ENCODE measurements at regions not wholly inside any gene's neighbourhood (a gene's known extent, or its start where the extent isn't known, plus 50 kb on each side); places are given as distances from the start of the nearest gene placed in this dataset.

DNA sequence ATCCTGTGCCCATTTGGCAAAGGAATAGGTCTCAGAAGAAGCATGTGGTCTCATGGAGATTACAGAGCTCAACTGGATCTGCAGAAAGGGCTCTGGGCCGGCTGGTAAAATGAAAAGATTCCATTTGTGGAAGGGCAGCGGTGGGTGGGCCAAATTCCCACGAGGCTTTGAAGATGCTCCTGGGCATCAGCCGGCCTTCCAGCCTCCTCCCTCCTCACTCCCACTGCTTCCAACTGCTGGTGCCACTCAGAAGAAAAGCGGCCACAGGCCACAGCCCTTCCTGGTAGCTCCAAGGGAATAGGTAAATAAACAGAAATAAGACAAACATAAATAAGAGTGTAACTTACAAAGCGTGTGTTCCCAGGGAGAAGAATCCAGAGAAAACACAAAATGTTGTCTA lies 136.3 kb upstream of the SLC44A3 start:
- H3K9me3 ChIP-seq (ENCODE audit: control insufficient read depth, low read length), result no peaks in the 10 kb centered on the region
- H3K9ac ChIP-seq (ENCODE audit: low read length), result no peak overlapping the region
- H3K4me1 ChIP-seq (ENCODE audit: control insufficient read depth, insufficient read depth, low read length), result peaks cover 41% of the 10 kb centered on the region
- H3K4me3 ChIP-seq (ENCODE audit: low read length), result no peak overlapping the region
- no peak for DNase-seq (ENCODE audit: low read depth)
- H3K27me3 ChIP-seq (replicated peaks; ENCODE audit: control insufficient read depth, insufficient read depth, low read length), result no peaks in the 10 kb centered on the region
- H3K36me3 ChIP-seq (ENCODE audit: control insufficient read depth, insufficient read depth, low read length, severe bottlenecking), result no peaks in the 10 kb centered on the region

DNA sequence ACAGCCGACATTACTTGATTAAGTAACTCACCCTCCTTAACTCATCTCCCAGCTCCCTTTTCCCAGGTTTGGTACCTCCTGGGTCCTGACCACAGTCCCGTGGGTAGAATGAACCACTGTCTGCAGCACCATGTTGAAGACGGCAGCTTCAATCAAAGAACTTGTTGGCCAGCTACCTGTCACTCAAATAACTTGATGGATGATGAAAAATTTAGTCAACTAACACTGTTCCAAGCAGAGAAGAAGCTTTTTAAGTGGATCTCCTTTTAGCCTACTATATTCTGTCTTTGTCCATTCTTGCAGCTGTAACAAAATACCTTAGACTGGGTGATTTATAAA lies 138.4 kb upstream of the F3 start:
- Histone ChIP-seq H3K4me3 (ENCODE audit: low read length) (peak overlapping the region; percentile 16), H3K27me3 (replicated peaks; ENCODE audit: control insufficient read depth, insufficient read depth, low read length) (no peaks in the 10 kb centered on the region), H3K36me3 (ENCODE audit: control insufficient read depth, insufficient read depth, low read length, severe bottlenecking) (no peaks in the 10 kb centered on the region), H3K4me1 (ENCODE audit: control insufficient read depth, insufficient read depth, low read length) (peaks cover 31% of the 10 kb centered on the region), H3K9me3 (ENCODE audit: control insufficient read depth, low read length) (no peaks in the 10 kb centered on the region), H3K9ac (ENCODE audit: low read length) (peak overlapping the region; percentile 47)
- DNase-seq (ENCODE audit: low read depth), result no peak

DNA sequence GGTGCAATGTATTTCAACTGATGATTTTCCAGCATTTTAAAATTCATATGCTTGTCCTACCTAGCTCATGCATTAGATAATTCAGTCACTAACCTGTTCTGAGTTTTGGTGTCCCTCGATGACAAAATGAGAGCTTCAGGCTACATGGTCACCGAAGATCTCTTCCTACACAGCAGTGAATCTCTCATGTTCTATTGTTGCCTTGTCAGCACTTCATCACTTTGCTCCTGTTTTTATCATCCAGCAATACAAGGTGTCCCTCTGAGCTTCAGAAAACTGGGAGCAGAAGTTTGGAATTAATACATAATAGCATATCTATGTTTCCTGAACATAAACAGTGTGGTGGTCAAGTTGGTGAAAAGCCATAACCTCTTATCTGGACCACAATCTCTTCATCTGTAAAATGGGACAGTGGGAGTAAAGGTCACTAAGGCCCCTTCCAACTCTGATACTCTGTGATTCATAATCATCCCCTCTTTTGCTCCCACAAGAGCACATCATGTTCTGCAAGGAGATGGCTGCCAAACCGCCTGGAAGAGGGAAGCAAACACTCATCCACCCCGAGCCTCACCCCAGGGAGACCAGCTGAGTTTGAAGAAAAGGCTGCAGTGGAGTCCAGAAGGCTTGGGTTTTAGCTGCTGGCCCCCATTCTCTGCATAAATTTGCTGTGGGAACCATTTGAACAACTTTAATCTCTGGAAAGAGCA lies 137.9 kb upstream of the F3 start:
- DNase-seq (ENCODE audit: low read depth), result no peak
- peaks cover 31% of the 10 kb centered on the region for H3K4me1 ChIP-seq (ENCODE audit: control insufficient read depth, insufficient read depth, low read length)
- peak overlapping the region; percentile 16 for H3K4me3 ChIP-seq (ENCODE audit: low read length)
- H3K9me3 ChIP-seq (ENCODE audit: control insufficient read depth, low read length), result no peaks in the 10 kb centered on the region
- H3K27me3 ChIP-seq (replicated peaks; ENCODE audit: control insufficient read depth, insufficient read depth, low read length), result no peaks in the 10 kb centered on the region
- H3K36me3 ChIP-seq (ENCODE audit: control insufficient read depth, insufficient read depth, low read length, severe bottlenecking), result no peaks in the 10 kb centered on the region
- H3K9ac ChIP-seq (ENCODE audit: low read length), result peak overlapping the region; percentile 47

DNA sequence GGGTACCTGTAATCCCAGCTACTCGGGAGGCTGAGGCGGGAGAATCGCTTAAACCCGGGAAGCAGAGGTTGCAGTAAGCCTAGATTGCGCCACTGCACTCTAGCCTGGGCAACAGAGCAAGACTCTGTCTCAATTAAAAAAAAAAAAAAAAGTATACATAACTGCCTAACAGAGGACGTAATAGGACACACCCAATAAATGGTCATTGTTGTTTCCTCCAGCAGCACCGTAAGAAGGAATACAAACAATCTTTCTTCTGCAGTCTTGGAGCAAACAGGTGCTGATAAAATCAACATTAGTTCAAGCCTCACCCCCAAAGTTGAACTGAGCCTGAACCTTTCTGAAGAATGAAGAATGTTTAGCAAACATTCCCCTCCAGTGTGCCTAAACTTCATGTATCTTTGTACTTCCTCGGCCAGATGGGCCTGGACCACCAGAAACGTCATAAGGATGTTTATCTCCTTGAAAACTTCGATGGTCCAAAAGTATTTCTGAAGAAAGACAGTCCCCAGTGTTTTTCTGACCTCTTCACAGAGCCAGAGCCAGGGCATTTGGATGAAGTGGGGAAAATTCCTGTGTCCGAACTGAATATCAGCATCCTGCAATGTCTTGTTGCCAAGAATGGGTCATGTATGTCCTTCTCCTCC lies 136.8 kb upstream of the F3 start:
- no peaks in the 10 kb centered on the region for H3K27me3 ChIP-seq (replicated peaks; ENCODE audit: control insufficient read depth, insufficient read depth, low read length)
- no peak overlapping the region for H3K4me3 ChIP-seq (ENCODE audit: low read length)
- no peak for DNase-seq (ENCODE audit: low read depth)
- H3K9ac ChIP-seq (ENCODE audit: low read length), result no peak overlapping the region
- no peaks in the 10 kb centered on the region for H3K9me3 ChIP-seq (ENCODE audit: control insufficient read depth, low read length)
- peaks cover 31% of the 10 kb centered on the region for H3K4me1 ChIP-seq (ENCODE audit: control insufficient read depth, insufficient read depth, low read length)
- no peaks in the 10 kb centered on the region for H3K36me3 ChIP-seq (ENCODE audit: control insufficient read depth, insufficient read depth, low read length, severe bottlenecking)

DNA sequence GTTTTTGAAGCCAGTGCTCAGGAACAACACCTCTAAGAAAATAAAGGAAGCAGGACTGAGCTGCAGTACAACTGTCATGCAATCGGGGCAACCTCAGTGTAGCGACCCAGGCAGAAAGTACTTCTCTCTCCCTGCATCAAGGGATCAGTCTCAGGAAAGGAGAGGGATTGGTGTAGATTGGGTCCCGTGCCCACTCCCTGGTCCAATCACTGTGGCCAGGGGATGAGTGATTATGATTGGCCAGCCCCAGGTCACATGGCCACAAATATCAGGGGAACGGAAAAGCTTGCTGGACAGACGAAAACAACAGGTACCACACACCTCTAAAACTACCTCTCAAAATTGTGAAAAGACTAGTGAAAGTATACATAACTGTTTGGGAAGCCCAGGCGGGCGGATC lies 136.2 kb upstream of the F3 start:
- H3K36me3 ChIP-seq (ENCODE audit: control insufficient read depth, insufficient read depth, low read length, severe bottlenecking), result no peaks in the 10 kb centered on the region
- no peaks in the 10 kb centered on the region for H3K9me3 ChIP-seq (ENCODE audit: control insufficient read depth, low read length)
- no peaks in the 10 kb centered on the region for H3K27me3 ChIP-seq (replicated peaks; ENCODE audit: control insufficient read depth, insufficient read depth, low read length)
- H3K4me3 ChIP-seq (ENCODE audit: low read length), result no peak overlapping the region
- H3K4me1 ChIP-seq (ENCODE audit: control insufficient read depth, insufficient read depth, low read length), result peaks cover 28% of the 10 kb centered on the region
- DNase-seq (ENCODE audit: low read depth), result no peak
- no peak overlapping the region for H3K9ac ChIP-seq (ENCODE audit: low read length)

DNA sequence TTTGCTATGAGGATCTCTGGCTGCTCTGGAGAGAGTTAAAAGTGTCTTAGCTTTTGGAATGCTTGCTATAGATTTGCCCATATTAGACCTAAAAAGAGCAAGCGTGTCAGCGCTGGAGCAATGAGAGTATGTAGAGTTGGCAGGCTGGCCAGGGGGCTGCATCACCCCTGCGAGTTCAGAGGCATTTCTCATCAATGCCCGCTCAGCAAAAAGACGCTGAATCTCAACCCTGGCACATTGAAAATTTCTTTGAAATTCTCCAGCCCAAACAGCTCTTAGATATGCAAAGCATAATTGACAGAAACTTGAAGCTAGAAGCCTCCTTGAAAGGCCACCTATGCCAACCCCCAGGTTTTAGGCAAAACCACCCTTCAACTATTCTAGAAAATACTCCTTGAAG lies 135.5 kb upstream of the F3 start:
- no peaks in the 10 kb centered on the region for H3K9me3 ChIP-seq (ENCODE audit: control insufficient read depth, low read length)
- H3K27me3 ChIP-seq (replicated peaks; ENCODE audit: control insufficient read depth, insufficient read depth, low read length), result no peaks in the 10 kb centered on the region
- DNase-seq (ENCODE audit: low read depth), result no peak
- peaks cover 25% of the 10 kb centered on the region for H3K4me1 ChIP-seq (ENCODE audit: control insufficient read depth, insufficient read depth, low read length)
- H3K4me3 ChIP-seq (ENCODE audit: low read length), result no peak overlapping the region
- no peak overlapping the region for H3K9ac ChIP-seq (ENCODE audit: low read length)
- H3K36me3 ChIP-seq (ENCODE audit: control insufficient read depth, insufficient read depth, low read length, severe bottlenecking), result no peaks in the 10 kb centered on the region

DNA sequence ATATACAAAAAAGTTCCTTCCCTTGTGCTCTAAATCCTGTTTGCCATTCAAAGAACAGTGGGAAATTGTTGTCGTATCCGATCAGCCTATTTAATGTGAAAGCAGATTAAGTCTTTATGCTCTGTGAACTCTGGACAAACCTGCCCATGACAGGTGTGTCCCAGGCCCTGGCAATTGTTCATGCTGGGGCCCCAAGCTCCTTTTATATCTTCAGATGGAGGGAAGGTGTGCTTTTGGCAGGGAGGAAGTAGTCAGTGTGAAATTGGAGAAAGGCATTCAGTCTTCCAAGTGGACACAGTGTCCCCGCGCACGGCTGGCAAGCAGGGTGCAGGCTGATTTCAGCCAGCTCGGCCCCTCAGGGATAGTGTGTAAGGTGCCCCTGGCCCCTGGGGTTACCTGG lies 135.1 kb upstream of the F3 start:
- Histone ChIP-seq H3K9ac (ENCODE audit: low read length) (no peak overlapping the region), H3K4me3 (ENCODE audit: low read length) (no peak overlapping the region), H3K36me3 (ENCODE audit: control insufficient read depth, insufficient read depth, low read length, severe bottlenecking) (no peaks in the 10 kb centered on the region), H3K9me3 (ENCODE audit: control insufficient read depth, low read length) (no peaks in the 10 kb centered on the region), H3K27me3 (replicated peaks; ENCODE audit: control insufficient read depth, insufficient read depth, low read length) (no peaks in the 10 kb centered on the region), H3K4me1 (ENCODE audit: control insufficient read depth, insufficient read depth, low read length) (peaks cover 25% of the 10 kb centered on the region)
- no peak for DNase-seq (ENCODE audit: low read depth)

DNA sequence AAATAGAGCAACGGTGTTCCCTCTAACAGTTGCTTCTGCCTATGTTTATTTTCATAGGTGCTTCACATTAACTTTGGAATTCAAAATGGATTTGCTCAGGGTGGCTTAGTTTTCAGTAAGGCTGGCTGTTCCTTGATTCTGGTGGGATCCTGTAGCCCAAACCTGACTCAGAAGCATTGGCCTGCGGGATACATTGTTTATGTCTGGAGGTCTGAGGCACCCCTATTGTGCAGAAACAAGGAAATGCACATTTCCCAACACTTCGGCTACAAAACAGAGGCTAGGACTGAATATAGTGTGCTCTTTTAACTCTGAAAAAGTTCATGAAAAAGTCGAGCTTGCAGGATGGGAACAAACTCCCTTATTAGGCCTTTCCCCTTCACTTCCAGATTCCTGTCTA lies 133.8 kb upstream of the F3 start:
- H3K4me1 ChIP-seq (ENCODE audit: control insufficient read depth, insufficient read depth, low read length), result peaks cover 22% of the 10 kb centered on the region
- no peak overlapping the region for H3K9ac ChIP-seq (ENCODE audit: low read length)
- no peaks in the 10 kb centered on the region for H3K27me3 ChIP-seq (replicated peaks; ENCODE audit: control insufficient read depth, insufficient read depth, low read length)
- H3K9me3 ChIP-seq (ENCODE audit: control insufficient read depth, low read length), result no peaks in the 10 kb centered on the region
- peak; percentile 32 for DNase-seq (ENCODE audit: low read depth)
- no peaks in the 10 kb centered on the region for H3K36me3 ChIP-seq (ENCODE audit: control insufficient read depth, insufficient read depth, low read length, severe bottlenecking)
- H3K4me3 ChIP-seq (ENCODE audit: low read length), result no peak overlapping the region

DNA sequence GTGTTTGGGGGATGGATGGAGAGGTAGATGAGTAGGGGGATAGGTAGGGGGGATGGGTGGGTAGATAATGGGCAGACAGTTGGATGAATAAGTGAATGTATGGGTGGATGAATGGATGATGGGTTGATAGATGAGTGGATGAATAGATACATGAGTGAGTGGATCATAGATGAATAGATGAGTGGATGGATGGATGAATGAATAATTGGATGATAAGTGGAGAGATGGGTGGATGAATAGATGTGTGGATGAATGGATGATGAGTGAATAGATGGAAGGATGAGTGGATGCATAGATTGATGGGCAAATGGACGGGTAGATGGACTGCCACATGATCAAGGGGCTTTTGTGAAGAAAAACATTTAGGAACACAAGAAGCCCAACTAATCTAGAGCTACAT lies 133.3 kb upstream of the F3 start:
- DNase-seq (ENCODE audit: low read depth), result no peak

DNA sequence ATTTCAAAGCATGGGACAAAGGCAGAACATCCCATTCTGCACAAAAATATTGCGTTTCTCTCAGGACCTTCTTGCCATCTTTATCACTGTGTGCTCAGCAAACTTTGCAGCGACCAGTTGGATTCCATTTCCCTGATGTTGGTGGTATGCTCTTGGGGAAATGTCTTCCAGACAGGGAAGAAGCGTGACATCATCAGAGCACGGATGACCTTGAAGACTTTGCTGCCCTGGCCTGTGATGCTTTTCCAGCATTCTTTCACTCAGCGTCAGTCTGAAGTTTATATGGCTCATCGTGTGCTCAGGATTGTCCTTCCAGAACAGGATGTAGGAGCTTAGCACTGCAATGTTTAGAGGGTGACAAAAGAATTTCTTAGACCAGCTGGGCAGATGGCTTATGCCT lies 131.4 kb upstream of the F3 start:
- Histone ChIP-seq H3K9me3 (ENCODE audit: control insufficient read depth, low read length) (no peaks in the 10 kb centered on the region), H3K27me3 (replicated peaks; ENCODE audit: control insufficient read depth, insufficient read depth, low read length) (no peaks in the 10 kb centered on the region), H3K4me1 (ENCODE audit: control insufficient read depth, insufficient read depth, low read length) (peaks cover 6% of the 10 kb centered on the region), H3K4me3 (ENCODE audit: low read length) (no peak overlapping the region), H3K36me3 (ENCODE audit: control insufficient read depth, insufficient read depth, low read length, severe bottlenecking) (no peaks in the 10 kb centered on the region), H3K9ac (ENCODE audit: low read length) (no peak overlapping the region)
- peak; percentile 32 for DNase-seq (ENCODE audit: low read depth)

More for the DNA sequence above, 133.3 kb upstream of the F3 start:
- Histone ChIP-seq H3K4me1 (ENCODE audit: control insufficient read depth, insufficient read depth, low read length) (peaks cover 17% of the 10 kb centered on the region), H3K27me3 (replicated peaks; ENCODE audit: control insufficient read depth, insufficient read depth, low read length) (no peaks in the 10 kb centered on the region), H3K9ac (ENCODE audit: low read length) (no peak overlapping the region), H3K4me3 (ENCODE audit: low read length) (no peak overlapping the region), H3K9me3 (ENCODE audit: control insufficient read depth, low read length) (no peaks in the 10 kb centered on the region), H3K36me3 (ENCODE audit: control insufficient read depth, insufficient read depth, low read length, severe bottlenecking) (no peaks in the 10 kb centered on the region)

DNA sequence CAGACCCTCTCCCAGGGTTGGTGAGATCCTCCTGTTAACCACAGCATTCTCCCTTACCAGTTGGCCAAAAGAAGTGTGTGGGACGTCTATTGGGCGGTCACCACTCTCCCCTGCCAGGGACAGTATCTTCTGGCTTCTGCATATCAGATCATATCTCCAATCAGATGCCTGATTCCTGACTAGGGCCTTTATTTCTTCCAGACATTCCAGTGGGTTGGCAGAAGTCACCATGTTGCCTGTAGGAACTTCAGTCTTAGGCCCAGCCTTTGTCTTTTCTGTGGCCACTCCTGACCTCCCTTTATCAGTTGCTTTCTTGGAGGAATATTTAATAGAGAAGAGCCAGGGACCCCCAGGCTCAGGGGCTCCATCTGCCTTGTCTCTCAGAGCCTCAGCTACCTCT lies 130.4 kb upstream of the F3 start:
- no peak for DNase-seq (ENCODE audit: low read depth)
- Histone ChIP-seq H3K4me3 (ENCODE audit: low read length) (no peak overlapping the region), H3K4me1 (ENCODE audit: control insufficient read depth, insufficient read depth, low read length) (peaks cover 6% of the 10 kb centered on the region), H3K9ac (ENCODE audit: low read length) (no peak overlapping the region), H3K27me3 (replicated peaks; ENCODE audit: control insufficient read depth, insufficient read depth, low read length) (no peaks in the 10 kb centered on the region), H3K9me3 (ENCODE audit: control insufficient read depth, low read length) (no peaks in the 10 kb centered on the region), H3K36me3 (ENCODE audit: control insufficient read depth, insufficient read depth, low read length, severe bottlenecking) (no peaks in the 10 kb centered on the region)

DNA sequence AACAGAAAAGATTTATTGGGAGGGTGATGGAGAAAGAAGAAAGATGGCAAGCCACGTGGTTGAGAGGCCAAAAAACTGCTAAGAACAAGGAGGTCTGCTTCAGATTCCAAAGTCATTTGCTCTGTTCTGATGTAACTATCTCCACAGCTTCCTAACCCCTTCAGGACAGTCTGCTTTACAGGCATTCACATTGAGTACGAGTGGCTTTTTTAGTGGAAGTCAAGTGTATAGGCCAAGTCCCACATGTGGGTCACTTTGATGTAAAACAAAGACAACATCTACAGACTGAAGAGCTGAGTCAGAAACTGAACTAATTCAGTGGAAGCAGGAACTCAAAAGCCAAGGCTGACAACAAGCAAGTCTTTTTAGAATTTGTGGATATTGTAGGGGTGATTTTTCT lies 128.7 kb upstream of the F3 start:
- H3K9ac ChIP-seq (ENCODE audit: low read length), result no peak overlapping the region
- DNase-seq (ENCODE audit: low read depth), result peak; percentile 5

More for the DNA sequence above, 128.7 kb upstream of the F3 start:
- H3K27me3 ChIP-seq (replicated peaks; ENCODE audit: control insufficient read depth, insufficient read depth, low read length), result no peaks in the 10 kb centered on the region
- H3K36me3 ChIP-seq (ENCODE audit: control insufficient read depth, insufficient read depth, low read length, severe bottlenecking), result no peaks in the 10 kb centered on the region
- no peak overlapping the region for H3K4me3 ChIP-seq (ENCODE audit: low read length)
- peaks cover 6% of the 10 kb centered on the region for H3K4me1 ChIP-seq (ENCODE audit: control insufficient read depth, insufficient read depth, low read length)
- no peaks in the 10 kb centered on the region for H3K9me3 ChIP-seq (ENCODE audit: control insufficient read depth, low read length)

Data from adipocyte (in vitro differentiated cells).